Neural cell (in vitro differentiated cells): ENCODE measurements at regions not wholly inside any gene's neighbourhood (a gene's known extent, or its start where the extent isn't known, plus 50 kb on each side); places are given as distances from the start of the nearest gene placed in this dataset.

Source experiments
- EP300 ChIP-seq: fragments of 450-650 bp; conservative IDR thresholded peaks from 2 replicates; pipeline ENCODE4 v1.6.1; 2014; ENCODE audit warnings: antibody characterized with exemption, mild to moderate bottlenecking, moderate library complexity; ENCODE audit not compliant: poor library complexity, severe bottlenecking
- MXI1 ChIP-seq: fragments of 450-650 bp; conservative IDR thresholded peaks from 2 replicates; pipeline ENCODE4 v1.6.1; 2014; ENCODE audit warnings: antibody characterized with exemption, mild to moderate bottlenecking; ENCODE audit not compliant: poor library complexity, severe bottlenecking
- POLR2AphosphoS5 ChIP-seq: IDR thresholded peaks from 2 replicates; pipeline ENCODE4 v1.6.1; 2012
- TF ChIP-seq, protein P1 (sequence below): fragments of 450-650 bp; IDR thresholded peaks from 2 replicates; pipeline ENCODE4 v1.5.1; 2014; ENCODE audit warnings: antibody characterized with exemption, mild to moderate bottlenecking, moderate library complexity; ENCODE audit not compliant: poor library complexity, severe bottlenecking

DNA sequence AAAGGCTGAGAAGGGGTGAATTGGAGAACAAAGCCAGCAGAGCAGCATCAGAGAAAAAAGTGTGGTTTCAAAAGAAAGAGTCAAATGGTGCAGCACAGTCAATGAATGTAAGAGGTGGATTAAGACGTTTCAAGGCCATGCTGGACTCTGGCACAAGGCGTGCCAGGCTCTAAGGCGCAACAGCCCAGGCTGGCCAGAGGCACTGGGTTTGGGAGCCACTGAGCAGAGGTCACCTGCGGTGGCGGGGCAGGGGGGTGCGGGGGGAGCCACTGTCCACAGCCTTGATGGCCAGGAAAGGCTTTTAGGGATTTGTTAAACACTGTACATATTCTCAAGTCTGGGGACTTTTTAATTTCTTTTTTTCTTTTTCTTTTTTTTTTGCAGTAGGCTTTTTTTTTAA is 222.5 kb upstream of the FAT1 start:
- TF ChIP-seq, protein P1, sequence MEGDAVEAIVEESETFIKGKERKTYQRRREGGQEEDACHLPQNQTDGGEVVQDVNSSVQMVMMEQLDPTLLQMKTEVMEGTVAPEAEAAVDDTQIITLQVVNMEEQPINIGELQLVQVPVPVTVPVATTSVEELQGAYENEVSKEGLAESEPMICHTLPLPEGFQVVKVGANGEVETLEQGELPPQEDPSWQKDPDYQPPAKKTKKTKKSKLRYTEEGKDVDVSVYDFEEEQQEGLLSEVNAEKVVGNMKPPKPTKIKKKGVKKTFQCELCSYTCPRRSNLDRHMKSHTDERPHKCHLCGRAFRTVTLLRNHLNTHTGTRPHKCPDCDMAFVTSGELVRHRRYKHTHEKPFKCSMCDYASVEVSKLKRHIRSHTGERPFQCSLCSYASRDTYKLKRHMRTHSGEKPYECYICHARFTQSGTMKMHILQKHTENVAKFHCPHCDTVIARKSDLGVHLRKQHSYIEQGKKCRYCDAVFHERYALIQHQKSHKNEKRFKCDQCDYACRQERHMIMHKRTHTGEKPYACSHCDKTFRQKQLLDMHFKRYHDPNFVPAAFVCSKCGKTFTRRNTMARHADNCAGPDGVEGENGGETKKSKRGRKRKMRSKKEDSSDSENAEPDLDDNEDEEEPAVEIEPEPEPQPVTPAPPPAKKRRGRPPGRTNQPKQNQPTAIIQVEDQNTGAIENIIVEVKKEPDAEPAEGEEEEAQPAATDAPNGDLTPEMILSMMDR, result no peak
- TF ChIP-seq MXI1, result no peak
- TF ChIP-seq POLR2AphosphoS5, result no peak
- no peak for TF ChIP-seq EP300
